ENCODE measurements at regions not wholly inside any gene's neighbourhood (a gene's known extent, or its start where the extent isn't known, plus 50 kb on each side); places are given as distances from the start of the nearest gene placed in this dataset.

- DNase-seq (ENCODE audit: low read depth in 2 of 2): no peak
Measured at GRCh38 chr2:6064757-6065156, 372.6 kb downstream of the SOX11 start.

- no peak for DNase-seq (ENCODE audit: low read depth in 2 of 2)
Measured at GRCh38 chr2:6065703-6066102, 373.5 kb downstream of the SOX11 start.

DNA sequence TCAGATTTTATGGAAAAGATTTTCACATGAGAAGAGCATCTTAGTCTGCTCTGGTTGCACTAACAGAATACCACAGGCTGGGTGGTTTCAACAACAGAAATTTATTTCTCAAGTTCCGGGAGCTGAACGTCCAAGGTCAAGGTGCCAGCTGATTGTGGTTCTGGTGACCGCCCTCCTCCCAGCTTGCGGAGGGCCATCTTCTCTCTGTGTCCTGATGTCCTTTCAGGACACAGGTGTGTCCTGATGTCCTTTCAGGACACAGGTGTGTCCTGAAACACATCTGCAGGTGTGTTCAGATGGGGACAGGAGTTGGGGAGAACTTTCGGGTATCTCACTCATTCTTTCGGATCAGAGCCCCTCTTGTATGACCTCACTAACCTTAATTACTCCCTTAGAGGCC lies 374.9 kb downstream of the SOX11 start:
- no peak for DNase-seq (ENCODE audit: low read depth in 2 of 2)

GRCh38 chr2:6067806-6068205 lies 375.6 kb downstream of the SOX11 start:
- no peak for DNase-seq (ENCODE audit: low read depth in 2 of 2)

DNA sequence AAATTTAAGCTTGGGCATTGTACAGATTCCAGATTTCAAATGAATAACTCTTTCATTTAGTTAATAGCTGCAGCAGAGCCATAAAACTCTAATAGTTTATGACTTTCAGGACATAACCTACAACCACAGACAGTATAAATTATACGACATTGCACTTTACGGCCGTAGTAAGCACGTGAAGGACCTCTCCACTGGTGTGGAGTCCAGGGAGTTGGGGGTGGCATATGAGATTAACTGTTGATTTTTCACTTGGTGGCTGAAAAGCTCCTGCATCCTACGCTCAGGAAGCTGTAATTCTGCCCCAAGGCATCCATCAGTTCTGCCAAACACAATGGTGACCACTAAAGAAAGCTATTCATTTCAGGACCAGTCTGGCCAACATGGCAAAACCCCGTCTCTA lies 376.2 kb downstream of the SOX11 start:
- DNase-seq (ENCODE audit: low read depth in 2 of 2): no peak

DNA sequence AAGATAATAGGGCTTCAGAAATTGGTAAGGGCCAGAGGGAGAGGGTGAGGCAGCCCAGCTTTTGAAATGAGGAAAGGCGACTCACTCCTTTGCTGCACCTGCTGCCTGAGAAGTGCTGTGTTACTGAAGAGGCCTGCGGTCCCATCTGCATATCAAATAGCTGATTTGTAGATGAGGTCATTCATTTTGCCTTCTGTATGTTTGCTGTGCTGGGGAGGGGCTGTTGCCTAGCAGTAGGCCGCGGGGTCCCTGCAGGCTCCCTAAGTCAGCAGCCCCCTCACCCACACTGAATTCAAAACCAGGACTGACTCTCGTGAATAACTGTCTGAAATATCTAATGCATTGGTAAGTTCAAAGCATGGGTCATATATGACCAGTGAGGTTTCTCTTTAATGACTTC lies 377.2 kb downstream of the SOX11 start:
- no peak for DNase-seq (ENCODE audit: low read depth in 2 of 2)

DNA sequence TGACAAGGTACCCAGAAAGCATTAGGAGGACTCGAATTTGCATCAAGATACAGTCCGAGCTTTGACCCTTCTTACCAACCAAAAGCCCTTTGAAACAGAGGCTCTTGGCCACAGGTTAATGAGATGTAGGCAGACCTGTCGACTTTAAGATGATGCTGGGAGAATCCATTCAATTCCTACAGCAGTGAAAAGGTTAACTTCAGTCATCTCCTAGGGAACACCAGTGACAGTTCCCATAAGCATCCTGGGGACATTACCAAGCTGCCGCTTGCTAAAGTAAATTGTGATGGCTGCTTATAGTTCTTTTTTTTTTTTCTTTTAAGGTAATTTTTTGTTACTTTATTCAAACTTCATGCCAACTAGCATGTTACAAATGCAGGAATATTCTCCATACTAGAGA lies 379.3 kb downstream of the SOX11 start:
- no peak for DNase-seq (ENCODE audit: low read depth in 2 of 2)

GRCh38 chr2:6072276-6072675 lies 380.1 kb downstream of the SOX11 start:
- no peak for DNase-seq (ENCODE audit: low read depth in 2 of 2)

DNA sequence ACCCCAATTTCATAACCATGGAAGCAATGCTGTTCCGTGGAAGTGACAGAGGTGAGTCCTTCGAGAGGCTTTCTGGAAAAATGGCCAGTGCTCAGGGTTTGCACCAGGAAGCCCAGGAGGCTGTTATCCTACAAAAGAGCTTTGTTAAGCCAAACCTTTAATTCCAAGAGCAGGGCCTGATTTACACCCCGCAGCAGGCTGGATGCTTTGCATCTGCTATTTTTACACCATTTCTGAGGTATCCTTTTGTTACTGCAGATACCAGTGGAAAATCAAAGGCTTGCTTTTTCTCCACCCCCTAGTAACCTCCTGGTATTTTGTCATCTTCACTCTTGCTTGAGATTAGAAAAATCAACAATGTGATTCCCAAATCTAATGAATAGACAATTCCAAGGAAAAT lies 380.6 kb downstream of the SOX11 start:
- DNase-seq (ENCODE audit: low read depth in 2 of 2): no peak

DNA sequence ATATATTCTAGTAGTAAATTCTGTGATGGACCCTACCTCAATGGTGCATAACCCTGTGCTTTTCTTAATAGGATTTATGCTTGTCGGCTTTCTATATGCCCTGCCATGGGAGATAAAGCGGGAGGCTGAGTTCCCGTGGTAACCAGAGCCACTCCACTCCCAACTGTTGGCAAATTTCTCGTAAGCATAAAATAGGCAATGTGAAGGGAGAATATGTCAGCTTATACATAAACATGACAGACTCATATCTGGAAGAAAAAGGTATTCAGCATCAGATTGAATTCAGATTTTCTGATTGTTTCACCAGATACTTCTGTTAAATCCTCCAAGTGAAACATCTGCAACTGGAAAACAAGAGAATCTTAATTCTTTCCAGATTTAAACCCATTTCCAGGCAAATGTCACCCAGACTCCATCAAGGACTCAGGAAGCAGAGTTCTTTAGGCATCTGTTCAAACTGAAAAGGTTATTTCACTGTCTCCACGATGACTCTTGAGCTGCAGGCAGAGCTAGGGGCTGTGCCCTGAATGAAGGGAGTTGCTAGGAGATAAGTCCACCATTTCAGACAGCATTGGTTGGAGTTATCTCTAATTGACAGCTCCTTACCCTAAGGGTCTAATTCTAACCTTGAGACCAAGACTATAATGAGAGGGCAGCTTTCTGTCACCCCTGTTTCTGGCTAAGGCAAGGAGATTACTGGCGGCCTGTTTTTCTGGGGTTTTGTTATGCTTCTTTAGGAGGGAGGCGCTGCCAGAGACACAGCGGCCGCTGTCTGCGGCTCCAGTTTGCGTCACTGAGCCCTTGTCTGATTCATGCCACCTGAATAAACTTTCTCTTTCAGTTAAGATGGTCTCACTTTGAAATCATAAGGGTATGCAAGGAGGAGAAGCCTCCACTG lies 381.3 kb downstream of the SOX11 start:
- DNase-seq (ENCODE audit: low read depth in 2 of 2): no peak

GRCh38 chr2:6074089-6074643 lies 382.0 kb downstream of the SOX11 start:
- no peak for DNase-seq (ENCODE audit: low read depth in 2 of 2)

DNA sequence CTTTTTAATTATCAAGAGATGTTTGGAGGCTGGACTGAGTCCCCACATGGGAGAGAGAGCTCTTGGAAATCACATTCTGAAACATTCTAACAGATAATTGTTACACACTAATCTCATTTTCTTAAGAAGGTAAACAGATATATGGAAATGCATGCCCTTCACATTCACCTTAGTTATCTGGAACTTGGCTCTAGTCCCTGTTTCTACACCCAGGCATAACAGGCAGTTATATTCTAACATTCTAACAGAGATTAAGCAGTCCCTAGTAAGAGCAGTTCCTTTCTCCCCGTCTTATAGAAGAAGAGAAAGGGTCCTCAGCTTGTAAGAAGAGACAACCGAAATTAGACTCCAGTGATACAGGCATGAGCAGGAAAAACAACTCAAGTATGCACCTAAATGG lies 385.4 kb downstream of the SOX11 start:
- DNase-seq (ENCODE audit: low read depth in 2 of 2): no peak

- DNase-seq (ENCODE audit: low read depth in 2 of 2): no peak
Measured at GRCh38 chr2:6078414-6078813, 386.2 kb downstream of the SOX11 start.

DNA sequence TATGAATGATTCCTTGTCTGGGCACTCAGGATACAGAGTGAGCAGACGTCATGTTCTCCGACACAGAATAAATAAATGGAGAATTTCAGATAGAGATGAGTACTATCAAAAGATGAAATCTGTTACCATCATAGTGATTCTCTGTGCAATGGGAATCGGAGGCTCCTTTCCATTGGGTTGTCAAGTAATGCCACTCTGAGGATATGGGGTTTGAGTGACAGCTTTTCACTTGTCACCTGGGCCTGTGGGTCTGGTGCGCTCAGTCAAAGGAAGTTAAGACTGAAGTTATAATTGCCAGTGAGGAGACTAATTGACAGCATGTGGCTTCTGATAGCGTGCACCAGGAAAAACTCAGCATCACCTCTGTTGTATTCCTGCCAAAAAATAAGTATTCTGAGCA lies 387.2 kb downstream of the SOX11 start:
- no peak for DNase-seq (ENCODE audit: low read depth in 2 of 2)

- DNase-seq (ENCODE audit: low read depth in 2 of 2): no peak
Measured at GRCh38 chr2:6080932-6081753, 389.0 kb downstream of the SOX11 start.

GRCh38 chr2:6081955-6082624 lies 389.9 kb downstream of the SOX11 start:
- no peak for DNase-seq (ENCODE audit: low read depth in 2 of 2)

GRCh38 chr2:6082625-6083018 lies 390.4 kb downstream of the SOX11 start:
- no peak for DNase-seq (ENCODE audit: low read depth in 2 of 2)

- DNase-seq (ENCODE audit: low read depth in 2 of 2): no peak
Measured at GRCh38 chr2:6083136-6083535, 391.0 kb downstream of the SOX11 start.

DNA sequence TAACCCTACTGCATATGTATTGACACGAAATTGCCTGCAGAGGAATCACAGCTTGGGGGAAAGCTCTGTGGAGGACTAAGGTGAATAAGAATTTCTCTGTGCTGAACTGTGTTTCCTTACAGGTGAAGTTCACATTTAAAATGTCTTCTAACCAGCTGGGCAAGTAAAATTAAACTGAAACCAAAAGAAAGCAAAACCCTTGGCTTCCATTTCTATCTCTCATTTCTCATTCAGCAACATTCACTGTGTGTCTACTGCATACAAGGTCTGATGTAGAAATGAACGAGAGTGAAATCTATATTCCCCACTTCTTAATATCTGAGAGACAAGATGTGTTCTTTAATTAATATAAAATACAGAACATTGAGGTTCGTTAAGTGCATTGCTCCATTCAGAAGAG lies 397.3 kb downstream of the SOX11 start:
- DNase-seq (ENCODE audit: low read depth in 2 of 2): no peak

- no peak for DNase-seq (ENCODE audit: low read depth in 2 of 2)
Measured at GRCh38 chr2:6103372-6103771, 411.2 kb downstream of the SOX11 start.

- no peak for DNase-seq (ENCODE audit: low read depth in 2 of 2)
Measured at GRCh38 chr2:6103949-6104348, 411.8 kb downstream of the SOX11 start.

- no peak for DNase-seq (ENCODE audit: low read depth in 2 of 2)
Measured at GRCh38 chr2:6107290-6107689, 415.1 kb downstream of the SOX11 start.
